ENCODE measurements at regions not wholly inside any gene's neighbourhood (a gene's known extent, or its start where the extent isn't known, plus 50 kb on each side); places are given as distances from the start of the nearest gene placed in this dataset.
A peak's percentile ranks its signal among the peaks of the same experiment; 100 is the strongest.
"Not testable (repeated sequence)": the region's sequence is repeated elsewhere in the genome, so short reads cannot be mapped to it uniquely, and the experiment has no call there.

DNA sequence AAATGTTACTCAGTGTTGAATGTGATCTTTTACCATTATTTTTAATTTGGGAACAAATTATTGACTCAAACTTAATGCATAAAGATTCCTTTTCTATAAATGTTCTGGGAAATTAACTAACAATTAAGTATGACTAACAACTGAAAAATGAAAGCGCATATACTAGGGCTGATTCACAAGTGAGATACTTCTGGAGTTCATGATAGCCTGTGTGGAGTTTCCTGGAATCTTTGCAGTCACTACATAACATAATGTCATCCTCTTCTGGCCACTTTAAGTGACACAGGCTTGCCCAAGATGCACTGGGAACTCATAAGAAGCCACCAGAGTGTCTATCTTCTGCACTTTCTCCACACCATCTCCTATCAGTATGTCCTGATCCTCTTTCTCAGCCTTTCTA is 450.3 kb upstream of the CDH11 start:
- DNase-seq (no peak), ATAC-seq (no peak)
- intact Hi-C loops (cut with DNase I) = no loop called here

DNA sequence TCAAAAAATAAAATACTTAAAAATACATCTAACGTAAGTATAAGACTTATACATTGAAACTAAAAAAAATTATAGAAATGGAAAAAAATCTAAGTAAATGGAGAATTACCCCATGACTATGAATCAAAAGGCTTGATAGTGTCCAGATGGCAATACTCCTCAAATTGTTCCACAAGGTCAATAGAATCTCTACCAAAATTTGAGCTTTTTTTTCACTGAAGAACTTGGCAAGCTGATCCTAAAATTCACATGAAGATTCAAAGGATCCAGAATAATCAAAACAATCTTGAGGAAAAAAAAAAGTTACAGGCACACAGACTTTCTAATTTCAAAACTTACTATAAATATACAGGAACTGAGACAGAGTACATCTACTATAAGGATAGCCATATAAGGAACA is 448.4 kb upstream of the CDH11 start:
- ATAC-seq (no peak), DNase-seq (no peak)
- intact Hi-C loops (cut with DNase I) = no loop called here

DNA sequence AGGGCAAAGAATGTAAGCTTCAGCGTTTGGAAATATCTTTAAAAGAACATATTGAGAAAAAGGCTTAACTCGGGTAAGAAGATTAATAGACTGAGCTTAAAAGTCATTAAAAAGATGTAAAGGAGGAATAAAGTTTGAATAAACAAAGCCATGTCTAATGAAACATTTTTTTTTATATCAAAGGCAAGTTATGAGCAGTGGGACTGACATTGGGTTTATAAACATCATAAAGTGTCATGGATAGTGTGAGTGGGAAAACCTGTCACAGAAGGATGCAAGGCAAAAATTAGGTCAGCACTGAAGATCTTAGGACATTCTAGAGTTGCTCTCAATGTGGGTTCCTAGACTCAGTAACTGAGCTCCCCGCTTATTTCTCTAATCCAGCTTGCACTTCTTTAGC is 438.0 kb upstream of the CDH11 start:
- ATAC-seq = no peak
- DNase-seq = no peak
- intact Hi-C loops (cut with DNase I) = no loop called here

DNA sequence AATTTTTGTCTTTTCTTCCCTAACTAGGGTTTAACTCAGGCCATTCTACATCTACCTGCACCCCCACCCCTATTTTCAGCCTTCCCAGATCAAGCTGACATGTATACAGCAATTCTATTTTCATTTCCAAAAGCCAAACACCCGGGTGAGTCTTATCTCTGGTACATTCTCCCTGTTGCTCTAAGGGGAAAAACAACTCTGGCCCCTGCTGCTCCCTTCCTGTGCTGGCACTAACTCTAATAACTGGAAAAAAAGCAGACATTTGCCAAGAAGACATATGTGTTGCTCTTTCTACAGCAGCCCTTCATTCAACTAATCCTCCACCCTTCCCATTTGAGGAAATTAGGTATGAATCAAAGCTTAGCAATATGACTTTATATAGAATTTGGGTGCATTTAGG is 427.8 kb upstream of the CDH11 start:
- intact Hi-C loops (cut with DNase I); ATAC-seq; DNase-seq: not testable (repeated sequence)

DNA sequence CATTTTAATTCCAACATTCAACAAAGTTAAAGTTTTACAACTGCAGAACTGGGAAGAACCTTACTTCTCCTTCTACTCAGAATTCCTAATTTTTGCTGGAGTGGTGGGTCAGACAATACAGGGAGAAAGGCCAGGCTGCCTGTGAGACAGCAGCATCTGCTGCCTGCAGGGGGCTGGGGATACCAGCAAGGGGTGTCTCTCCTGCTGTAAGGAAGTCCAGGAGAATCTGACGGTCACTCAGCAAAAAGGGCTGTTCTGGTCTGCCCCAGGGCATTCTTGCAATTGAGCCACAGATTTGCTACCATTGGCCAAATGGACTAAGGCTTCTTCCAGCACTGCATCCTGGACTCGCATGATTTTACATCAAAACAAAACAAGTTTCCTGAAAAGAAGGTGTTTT is 426.6 kb upstream of the CDH11 start:
- no peak for ATAC-seq
- intact Hi-C loops (cut with DNase I) = no loop called here
- no peak for DNase-seq

DNA sequence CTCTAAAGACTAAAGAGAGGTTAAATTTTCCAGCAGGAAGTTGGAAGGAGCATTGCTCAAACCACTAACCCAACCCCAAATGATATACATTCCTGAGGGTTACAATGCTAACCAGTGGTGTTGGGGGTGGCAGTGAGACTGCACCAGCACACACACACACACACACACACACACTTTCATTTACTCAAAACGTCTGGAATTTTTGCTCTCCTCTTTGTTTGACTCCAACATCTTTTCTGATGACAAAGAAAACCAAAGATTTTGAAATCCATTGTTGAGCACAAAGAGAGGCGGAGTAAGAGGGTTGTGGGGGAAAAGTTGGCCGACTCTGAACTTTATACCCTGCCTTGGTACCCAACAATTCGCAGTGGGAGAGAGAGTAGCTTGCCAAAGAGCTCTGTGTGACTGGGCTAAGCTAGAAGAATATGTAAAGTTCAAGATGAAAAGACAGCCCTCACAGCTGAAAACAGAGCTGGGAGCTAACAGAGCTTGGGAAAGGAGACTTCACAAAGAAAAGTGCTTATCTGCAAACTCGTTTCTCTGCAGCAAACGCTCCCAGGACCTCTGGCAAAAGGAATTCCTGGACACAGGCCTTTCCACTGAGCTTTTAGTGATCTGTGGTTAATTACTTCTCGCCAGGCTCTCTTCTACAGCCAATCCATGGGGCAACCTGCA is 426.0 kb upstream of the CDH11 start:
- DNase-seq (no peak), ATAC-seq (peak in 1 of 2 donors; percentile 61)
- intact Hi-C loops (cut with DNase I) = no loop called here

DNA sequence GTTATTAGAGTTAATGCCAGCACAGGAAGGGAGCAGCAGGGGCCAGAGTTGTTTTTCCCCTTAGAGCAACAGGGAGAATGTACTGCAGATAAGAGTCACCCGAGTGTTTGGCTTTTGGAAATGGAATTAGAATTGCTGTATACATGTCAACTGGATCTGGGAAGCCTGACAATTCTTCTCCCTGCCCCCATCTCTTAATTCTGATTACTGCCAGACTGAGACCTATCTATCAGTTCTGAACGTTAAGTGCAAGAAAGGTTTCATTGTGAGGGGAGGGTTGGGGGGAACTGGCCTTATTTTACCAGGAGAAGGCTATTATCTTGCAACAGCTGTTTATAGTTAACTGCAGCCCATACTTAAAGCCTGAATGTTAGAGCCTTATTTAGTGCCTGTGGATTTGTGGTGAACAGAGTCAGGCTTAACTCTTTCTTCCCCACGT is 424.5 kb upstream of the CDH11 start:
- intact Hi-C loops (cut with DNase I) = no loop called here
- DNase-seq = no peak
- ATAC-seq = peak; percentile 55 to 62

DNA sequence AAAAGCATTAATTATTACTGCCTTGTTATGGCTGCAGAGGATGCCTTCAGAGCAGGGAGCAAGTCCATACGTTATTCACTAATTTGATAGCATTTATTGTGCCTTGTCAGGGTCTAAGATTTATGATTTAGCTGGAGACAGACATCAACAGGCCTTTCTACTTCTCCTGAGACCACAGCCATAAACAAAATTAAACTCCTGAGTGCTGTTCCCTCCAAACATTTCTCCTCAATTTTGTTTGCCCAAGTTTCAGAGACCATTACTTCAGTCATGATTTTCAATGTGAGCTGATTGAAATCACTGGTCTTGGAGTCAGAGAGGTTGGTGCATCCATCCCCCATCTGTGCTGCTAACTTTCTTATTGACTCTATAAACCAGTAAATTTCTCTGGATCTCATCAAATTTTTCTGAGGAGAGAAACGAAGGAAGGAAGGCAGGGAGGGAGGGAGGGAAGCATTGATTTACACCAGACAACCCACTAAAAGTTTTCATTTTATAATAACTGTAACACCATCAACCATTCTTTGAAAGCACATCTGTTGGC is 423.6 kb upstream of the CDH11 start:
- DNase-seq (no peak), ATAC-seq (no peak)
- intact Hi-C loops (cut with DNase I) = no loop called here

DNA sequence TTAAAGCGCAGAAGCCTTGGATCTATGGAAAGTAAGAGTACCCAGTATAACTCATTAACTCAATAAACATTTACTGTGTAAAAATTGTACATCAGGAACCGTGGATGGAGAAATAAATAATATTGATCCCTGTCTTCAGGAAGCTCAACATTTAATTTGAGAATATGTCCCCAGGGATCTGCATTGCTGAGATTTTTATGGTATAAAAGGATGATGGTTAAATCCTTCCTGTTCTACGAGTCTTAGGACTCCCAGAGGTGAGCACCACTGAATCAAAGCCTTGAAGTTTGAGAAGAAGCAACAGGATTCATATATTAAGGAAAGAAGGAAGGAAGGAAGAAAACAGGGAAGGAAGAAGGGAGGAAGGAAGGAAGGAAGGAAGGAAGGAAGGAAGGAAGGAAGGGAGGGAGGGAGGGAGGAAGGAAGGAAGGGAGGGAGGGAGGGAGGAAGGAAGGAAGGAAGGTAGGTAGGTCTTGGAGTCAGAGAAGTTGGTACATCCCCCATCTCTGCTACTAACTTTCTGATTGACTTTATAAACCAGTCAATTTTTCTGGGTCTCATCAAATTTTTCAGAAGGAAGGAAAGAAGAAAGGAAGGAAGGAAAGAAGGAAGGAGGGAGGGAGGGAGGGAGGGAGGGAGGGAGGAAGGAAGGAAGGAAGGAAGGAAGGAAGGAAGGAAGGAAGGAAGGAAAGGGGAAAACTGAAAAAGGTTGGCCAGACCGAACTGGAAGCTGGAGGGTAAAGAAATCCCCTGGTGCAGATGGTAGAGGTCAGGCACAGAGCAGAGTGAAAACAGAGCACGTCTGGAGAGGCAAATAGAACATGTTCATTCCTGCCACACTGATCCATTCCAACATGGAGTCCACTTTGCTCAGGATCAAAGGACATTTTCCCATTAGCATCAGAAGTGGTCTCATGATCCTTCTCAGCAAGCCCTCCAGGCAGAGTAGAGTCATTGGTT is 422.2 kb upstream of the CDH11 start:
- intact Hi-C loops (cut with DNase I) = no loop called here

DNA sequence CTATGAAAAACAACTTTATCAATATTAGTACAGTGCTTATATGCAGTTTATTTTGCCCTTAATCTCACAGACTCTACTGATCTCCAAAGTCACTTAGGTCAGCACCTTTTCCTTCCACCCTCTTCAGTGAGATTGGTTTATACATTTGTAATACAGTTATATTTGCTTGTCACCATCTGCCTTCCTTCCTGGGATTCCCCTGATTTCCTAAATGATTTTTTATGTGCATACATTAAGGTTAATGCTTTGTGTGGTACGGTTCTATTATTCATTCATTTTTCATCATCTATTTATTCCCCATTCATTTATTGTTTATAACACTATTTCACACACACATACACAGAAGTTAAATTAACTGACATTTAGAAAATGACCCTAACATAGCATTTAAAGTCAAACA is 419.8 kb upstream of the CDH11 start:
- ATAC-seq = no peak

More for the DNA sequence above, 422.2 kb upstream of the CDH11 start:
- DNase-seq (no peak), ATAC-seq (no peak)

DNA sequence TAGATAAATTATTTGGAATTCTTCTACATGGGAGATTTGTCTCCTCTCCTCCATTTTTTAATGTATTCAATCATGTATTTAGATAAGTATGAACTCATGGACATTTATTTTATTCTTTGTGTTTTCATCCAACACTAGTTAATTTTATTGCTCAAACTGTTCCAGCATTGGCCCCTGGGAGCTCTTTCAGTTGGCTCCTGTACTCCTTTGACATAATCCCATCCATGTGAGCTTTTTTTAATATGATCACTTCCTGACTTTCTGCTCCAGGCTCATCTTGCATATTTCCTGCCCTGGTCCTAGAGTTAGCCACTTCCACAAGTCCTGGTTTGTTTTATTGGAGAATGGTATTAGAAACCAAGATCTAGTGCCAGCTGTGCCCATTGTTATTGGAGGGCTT is 419.0 kb upstream of the CDH11 start:
- no peak for ATAC-seq
- no peak for DNase-seq
- intact Hi-C loops (cut with DNase I) = no loop called here

More for the DNA sequence above, 419.8 kb upstream of the CDH11 start:
- DNase-seq = no peak
- intact Hi-C loops (cut with DNase I) = no loop called here

DNA sequence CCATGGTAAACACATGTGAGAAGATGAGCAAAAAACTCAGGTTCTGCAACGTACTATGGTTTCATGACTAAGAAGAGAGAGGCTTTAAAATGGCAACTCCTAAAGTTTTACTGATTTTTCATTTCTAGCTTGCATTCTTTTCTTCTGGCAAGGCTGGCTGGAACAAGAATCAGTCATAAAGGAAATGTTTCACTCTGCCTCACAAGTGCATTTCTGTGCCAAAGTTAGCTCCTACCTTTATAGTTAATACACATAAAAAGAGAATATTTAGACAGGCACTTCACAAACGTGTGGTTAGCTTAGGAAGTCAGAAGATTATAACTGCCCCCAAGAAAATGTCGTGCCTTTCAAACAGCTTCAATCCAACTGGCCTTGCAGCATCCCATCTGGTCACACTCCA is 417.1 kb upstream of the CDH11 start:
- DNase-seq (no peak), ATAC-seq (no peak)

DNA sequence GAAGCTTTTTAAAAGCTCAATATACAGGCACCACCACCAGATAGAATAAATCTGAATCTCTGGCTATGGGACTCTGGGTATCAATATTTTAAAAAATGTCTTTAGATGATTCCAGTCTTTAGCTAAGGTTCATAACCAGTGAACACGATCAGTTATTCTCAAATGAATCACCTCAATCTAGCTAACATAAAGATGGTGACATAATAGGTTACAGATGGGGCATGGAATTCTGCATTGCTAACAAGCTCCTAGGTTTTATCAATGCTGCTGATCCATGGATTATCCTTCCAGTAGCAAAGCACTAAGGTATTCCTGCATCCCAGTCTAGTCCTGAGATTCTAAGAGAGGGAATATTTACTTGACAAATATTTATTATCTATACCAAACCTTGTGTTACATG is 415.5 kb upstream of the CDH11 start:
- no peak for ATAC-seq
- DNase-seq = no peak
- intact Hi-C loops (cut with DNase I) = no loop called here

More for the DNA sequence above, 417.1 kb upstream of the CDH11 start:
- intact Hi-C loops (cut with DNase I) = no loop called here

DNA sequence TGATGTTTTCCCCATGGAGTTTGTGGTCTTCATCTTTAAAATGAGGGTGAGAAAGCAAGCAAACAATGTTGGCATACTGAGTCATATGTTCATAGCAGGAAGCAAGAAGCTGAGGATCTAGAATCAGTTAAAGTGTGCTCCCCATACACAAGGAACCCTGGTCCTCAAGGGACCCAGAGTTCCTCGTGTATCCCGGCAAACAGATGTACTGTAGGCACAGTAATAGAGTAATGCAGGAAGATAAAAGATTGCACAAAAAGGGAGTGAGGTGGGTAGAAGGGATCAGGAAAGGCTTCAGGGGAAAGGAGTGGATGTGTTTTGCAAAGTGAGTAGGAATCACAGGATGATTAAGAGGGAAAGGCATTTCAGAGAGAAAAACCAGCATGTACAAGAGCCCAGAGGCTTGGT is 412.3 kb upstream of the CDH11 start:
- intact Hi-C loops (cut with DNase I) = no loop called here
- DNase-seq = no peak
- peak in 1 of 2 donors; percentile 34 for ATAC-seq

DNA sequence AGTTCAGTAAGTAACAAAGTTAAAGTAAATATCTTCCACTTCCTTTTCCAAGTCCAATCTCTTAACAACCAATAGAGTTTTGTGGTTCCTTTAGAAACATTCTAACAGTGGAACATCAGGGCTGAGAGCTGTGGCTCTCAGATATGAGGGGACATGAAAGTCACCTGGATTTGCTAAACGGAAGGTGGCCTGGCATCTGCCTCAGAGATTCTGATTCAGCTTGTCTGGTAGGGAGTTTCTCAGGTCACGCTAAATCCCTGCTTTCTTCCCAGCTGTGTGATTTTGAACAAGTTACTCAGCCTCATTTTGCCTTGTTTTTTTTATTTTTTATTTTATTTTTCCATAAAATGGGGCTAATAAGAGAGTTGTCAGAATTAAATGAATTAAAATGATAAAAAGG is 411.0 kb upstream of the CDH11 start:
- intact Hi-C loops (cut with DNase I) = no loop called here
- ATAC-seq (no peak), DNase-seq (no peak)

DNA sequence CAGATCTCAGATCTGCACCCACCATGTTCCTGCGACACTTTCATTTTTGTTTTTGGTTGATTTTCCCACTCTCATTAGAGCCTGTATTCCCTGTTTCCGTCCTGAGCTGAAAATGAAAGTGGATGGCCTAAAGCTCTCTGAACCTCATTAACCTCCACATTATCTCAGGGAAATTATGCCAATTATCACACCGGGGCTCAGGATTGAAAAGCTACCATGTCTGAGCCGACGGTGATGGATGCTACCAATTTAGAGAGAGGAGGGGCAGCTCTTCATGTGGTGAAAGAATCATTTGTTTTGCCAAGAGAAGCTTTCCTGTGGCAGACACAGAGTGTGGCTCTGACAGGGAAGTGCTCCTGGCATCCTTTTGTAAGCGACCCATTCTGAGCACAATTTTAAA is 410.4 kb upstream of the CDH11 start:
- ATAC-seq = peak; percentile 39 to 89
- intact Hi-C loops (cut with DNase I) = no loop called here
- no peak for DNase-seq

DNA sequence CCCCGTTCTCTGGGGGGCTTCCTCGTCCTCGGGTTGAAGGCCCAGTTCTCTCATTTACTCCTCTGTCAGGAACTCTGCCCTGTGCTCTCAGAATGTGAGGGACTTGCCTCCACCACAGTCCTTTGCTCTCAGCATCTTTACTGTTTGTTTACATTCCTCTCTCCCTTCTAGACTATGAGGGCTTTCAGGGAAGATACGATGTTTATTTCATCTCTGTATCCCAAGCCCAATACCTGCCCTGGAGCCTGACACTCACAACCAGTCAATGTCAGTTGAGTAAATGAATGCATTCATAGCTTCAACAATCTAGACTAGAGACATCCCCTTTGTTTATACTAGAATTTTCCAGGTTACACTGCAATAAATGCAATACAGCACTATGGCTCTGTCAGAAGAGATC is 409.6 kb upstream of the CDH11 start:
- intact Hi-C loops (cut with DNase I) = no loop called here
- ATAC-seq = no peak
- no peak for DNase-seq

DNA sequence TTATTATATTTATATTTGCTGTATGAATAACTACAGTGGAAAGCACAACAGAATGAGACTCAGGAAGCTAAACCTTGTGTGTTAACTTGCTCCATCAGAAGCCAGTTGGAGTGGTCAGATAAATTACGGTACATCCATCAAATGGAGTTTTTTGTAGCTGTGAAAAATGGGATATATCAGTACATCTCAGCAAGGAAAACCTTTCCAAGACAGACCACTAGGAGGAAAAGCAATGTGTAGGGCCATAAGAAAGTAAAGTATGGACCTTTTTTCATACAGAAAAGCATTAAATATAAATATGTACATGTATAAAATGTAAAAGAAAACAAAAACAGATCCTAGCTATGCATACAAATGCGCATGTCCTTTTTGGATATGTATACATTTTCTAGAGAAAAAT is 403.8 kb upstream of the CDH11 start:
- ATAC-seq = no peak

DNA sequence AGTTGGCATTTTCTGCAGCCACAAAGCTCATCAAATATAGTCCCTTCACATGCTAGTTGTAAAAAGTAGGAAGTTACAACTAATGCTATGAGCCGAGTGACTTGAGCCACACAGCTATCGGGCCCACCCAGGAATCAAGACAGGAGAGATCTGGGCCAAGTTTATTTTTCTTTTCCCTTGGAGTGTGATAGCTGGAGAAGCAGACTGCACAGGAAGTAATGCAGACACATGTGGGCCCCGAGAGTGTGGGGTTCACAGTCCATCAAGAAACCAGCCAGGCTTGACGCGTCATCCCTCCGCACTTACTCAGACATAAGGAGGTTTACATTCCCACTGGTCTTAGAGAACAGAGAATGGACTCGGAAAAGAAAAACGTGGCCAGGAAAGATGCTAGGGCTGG is 403.1 kb upstream of the CDH11 start:
- intact Hi-C loops (cut with DNase I) = no loop called here
- peak; percentile 59 to 85 for ATAC-seq
- DNase-seq = no peak

More for the DNA sequence above, 403.8 kb upstream of the CDH11 start:
- DNase-seq = no peak
- intact Hi-C loops (cut with DNase I) = no loop called here

DNA sequence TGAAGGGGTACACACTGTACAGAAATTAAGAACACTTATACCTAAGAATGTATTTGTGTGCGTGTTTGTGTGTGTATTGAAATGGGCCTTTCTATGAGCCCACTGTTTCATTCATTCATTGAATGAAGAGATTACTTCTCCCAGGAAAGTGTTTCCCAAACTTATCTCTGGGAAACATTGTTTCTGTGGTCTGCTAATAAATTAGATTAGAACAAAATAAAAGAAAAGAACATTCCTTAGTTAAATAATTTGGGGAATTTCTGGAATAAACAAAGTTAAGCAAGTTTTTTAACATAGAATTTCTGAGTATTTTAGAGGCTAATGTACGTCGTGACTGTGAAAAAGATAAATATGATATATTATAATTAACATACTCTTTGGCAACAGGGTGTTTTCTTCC is 402.4 kb upstream of the CDH11 start:
- DNase-seq = no peak
- intact Hi-C loops (cut with DNase I) = no loop called here
- ATAC-seq = no peak
